PC-9 (cell line): ENCODE measurements at regions not wholly inside any gene's neighbourhood (a gene's known extent, or its start where the extent isn't known, plus 50 kb on each side); places are given as distances from the start of the nearest gene placed in this dataset.

ENCODE experiments used
- EZH2 ChIP-seq: fragments of 200-600 bp; sonication (generic); IDR thresholded peaks from 2 replicates; pipeline ENCODE4 v1.8.0; 2017; ENCODE audit warnings: antibody characterized with exemption, low read depth
- TF ChIP-seq, protein P1 (sequence below): fragments of 200-600 bp; sonication (generic); conservative IDR thresholded peaks from 2 replicates; pipeline ENCODE4 v1.6.1; 2017; ENCODE audit warnings: mixed run types, antibody characterized with exemption, mild to moderate bottlenecking, moderate library complexity

GRCh38 chr4:124139044-124139443, 573.5 kb downstream of the ANKRD50 start:
- TF ChIP-seq, protein P1, sequence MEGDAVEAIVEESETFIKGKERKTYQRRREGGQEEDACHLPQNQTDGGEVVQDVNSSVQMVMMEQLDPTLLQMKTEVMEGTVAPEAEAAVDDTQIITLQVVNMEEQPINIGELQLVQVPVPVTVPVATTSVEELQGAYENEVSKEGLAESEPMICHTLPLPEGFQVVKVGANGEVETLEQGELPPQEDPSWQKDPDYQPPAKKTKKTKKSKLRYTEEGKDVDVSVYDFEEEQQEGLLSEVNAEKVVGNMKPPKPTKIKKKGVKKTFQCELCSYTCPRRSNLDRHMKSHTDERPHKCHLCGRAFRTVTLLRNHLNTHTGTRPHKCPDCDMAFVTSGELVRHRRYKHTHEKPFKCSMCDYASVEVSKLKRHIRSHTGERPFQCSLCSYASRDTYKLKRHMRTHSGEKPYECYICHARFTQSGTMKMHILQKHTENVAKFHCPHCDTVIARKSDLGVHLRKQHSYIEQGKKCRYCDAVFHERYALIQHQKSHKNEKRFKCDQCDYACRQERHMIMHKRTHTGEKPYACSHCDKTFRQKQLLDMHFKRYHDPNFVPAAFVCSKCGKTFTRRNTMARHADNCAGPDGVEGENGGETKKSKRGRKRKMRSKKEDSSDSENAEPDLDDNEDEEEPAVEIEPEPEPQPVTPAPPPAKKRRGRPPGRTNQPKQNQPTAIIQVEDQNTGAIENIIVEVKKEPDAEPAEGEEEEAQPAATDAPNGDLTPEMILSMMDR, result no peak
- TF ChIP-seq EZH2, result no peak
